ENCODE measurements at regions not wholly inside any gene's neighbourhood (a gene's known extent, or its start where the extent isn't known, plus 50 kb on each side); places are given as distances from the start of the nearest gene placed in this dataset.
"Not testable (repeated sequence)": the region's sequence is repeated elsewhere in the genome, so short reads cannot be mapped to it uniquely, and the experiment has no call there.

DNA sequence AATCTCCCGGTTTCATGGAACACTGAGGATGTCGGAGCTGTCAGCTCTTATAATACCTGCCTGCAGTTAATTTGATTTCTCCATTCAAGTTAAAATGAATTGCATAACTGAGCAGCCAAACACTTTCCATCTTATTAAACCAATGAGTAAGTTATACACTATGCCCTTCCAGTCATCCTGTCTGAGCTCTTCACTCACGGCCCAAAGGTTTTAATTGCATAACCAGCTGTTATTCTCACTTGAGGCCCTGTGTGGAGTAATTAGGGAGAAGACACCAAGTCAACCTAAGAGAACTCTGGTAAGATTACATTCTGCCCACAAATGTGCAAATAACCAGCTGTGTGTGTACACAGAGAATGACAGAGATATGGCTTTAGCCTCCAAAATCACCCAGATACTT lies 303.5 kb downstream of the TBC1D4 start:
- no peak for DNase-seq (ENCODE audit: low read depth)

DNA sequence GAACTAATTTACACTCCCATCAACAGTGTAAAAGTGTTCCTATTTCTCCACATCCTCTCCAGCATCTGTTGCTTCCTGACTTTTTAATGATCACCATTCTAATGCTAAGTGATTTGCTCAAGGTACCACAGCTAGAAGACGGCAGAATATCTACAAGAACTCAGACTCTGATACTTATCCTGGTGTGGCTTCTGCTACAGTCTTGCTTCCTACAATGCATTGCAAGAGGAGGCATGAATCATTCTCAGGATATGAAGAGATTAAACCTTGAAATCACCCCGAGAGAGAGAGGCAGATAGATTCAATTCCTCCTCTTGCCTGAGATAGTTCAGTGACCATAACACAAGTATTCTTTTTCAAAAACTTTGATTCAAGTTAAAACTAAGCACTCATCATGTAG lies 306.4 kb downstream of the TBC1D4 start:
- no peak for DNase-seq (ENCODE audit: low read depth)

GRCh38 chr13:75175097-75175496 lies 306.9 kb downstream of the TBC1D4 start:
- DNase-seq (ENCODE audit: low read depth): not testable (repeated sequence)

DNA sequence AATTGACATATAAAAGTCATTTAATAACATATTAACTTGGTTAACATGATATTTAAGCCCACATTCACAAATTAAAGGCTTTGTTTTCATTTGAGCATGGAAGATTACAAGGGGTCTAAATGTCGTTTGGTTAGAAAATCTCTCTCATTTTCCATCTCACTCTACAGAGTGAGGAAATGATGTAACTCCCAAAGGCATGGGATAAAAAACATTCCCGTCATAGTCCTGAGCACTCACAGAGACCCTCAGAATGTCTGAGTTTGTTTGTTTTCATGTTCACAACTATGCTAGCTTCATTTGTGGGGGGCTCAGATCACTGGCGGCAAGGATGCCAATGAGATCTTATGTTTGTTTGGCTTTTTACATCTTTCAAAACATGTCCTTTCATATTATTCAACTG lies 307.5 kb downstream of the TBC1D4 start:
- DNase-seq (ENCODE audit: low read depth): no peak

GRCh38 chr13:75173457-75174356 lies 308.3 kb downstream of the TBC1D4 start:
- DNase-seq (ENCODE audit: low read depth): no peak

GRCh38 chr13:75170311-75170710 lies 311.7 kb downstream of the TBC1D4 start:
- no peak for DNase-seq (ENCODE audit: low read depth)

- no peak for DNase-seq (ENCODE audit: low read depth)
Measured at GRCh38 chr13:75165543-75166230, 316.3 kb downstream of the TBC1D4 start.

- DNase-seq (ENCODE audit: low read depth): no peak
Measured at GRCh38 chr13:75161804-75162203, 320.2 kb downstream of the TBC1D4 start.

DNA sequence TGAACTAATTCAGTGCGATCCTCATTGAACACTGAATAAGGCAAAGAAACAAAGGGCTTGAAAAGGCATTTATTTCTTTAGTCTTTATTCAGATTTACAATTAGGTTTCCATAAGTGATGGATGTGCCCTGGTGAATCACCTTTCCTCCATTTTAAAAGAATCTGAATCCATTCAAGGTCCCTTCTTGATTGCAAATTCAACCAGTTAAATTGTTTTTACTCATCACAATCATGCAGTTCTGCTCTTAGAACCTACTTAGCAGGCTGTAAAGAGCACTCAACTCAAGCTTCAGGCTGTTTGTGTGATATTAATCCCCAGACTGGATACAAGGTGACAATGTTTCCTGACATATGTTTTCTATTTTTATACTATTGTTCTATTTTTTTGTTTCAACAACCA lies 321.0 kb downstream of the TBC1D4 start:
- no peak for DNase-seq (ENCODE audit: low read depth)

DNA sequence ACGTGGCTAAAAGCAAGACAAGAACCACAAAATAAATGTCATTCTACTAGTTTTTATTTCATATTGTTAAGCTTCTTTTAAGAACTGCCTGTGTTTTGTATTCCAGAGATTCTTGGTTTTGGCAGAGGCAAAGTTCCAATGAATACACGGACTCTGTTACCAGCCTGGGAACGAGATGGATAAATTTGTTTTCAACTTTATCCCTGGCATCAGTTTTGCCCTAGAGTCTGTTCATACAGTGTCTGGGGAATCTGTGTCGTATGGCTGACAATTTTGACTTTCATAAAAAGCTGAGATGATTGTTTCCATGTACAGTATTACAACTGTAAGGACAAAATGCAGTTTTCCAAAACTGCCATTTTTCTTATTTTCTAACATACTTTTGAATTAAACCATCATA lies 327.6 kb downstream of the TBC1D4 start:
- DNase-seq (ENCODE audit: low read depth): no peak

DNA sequence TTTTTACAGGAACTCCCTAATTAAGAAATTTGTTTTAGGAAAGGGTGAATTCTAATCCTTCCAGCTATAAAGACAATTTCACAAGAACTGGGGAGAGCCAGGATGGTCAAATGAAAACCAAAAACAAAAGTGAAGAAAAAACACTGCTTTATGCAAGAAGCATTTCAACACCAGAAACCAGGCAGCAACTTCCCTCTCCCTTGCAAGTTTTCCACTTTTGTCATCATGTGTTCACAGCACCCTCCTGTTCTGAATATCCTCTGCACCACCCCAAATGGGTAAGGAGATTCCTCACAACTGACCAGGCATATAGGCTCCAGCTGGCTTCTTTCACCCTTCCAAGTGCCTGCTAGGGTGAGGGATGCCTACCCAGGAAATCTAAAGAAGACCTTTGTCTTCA lies 328.1 kb downstream of the TBC1D4 start:
- DNase-seq (ENCODE audit: low read depth): no peak

- no peak for DNase-seq (ENCODE audit: low read depth)
Measured at GRCh38 chr13:75153386-75153785, 328.6 kb downstream of the TBC1D4 start.

- no peak for DNase-seq (ENCODE audit: low read depth)
Measured at GRCh38 chr13:75151081-75151643, 330.8 kb downstream of the TBC1D4 start.

DNA sequence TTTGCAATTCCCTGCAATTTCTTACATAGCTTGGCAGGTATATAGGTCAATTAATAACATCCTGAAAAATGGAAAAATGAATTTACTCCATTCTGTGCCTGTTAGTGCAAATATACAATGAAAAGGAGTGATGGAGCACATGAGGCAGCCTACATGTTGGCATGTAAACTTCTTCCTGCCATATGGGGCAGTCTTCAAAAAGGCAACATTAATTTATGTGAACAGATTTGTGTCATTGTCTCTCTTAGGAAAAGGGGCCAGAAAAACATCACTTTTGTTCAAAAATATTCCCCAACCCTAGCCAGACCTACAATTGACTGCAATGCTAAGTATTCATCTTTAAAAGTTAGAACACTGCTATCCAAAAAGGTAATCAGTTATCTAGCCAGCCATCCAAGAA lies 332.2 kb downstream of the TBC1D4 start:
- no peak for DNase-seq (ENCODE audit: low read depth)

GRCh38 chr13:75147946-75148345 lies 334.0 kb downstream of the TBC1D4 start:
- no peak for DNase-seq (ENCODE audit: low read depth)

DNA sequence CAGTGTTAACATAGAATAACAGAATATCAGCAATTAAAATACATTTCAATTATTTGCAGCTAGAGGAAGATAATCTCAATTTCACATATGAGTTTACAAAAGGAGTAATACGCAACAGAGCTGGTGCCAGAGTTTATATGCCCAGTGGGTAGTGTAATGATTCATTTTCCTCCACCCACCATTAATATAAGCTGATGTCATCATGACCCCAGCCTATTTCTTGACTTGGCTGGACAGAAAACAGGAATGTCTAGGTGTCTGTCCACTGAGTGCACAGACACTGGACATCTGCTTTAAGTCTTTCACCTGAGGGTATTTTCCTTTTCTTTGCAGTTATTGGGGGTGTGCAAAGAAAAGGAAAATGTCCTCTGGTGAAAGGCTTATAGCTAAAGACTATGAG lies 335.5 kb downstream of the TBC1D4 start:
- no peak for DNase-seq (ENCODE audit: low read depth)

GRCh38 chr13:75145927-75146326 lies 336.0 kb downstream of the TBC1D4 start:
- no peak for DNase-seq (ENCODE audit: low read depth)

DNA sequence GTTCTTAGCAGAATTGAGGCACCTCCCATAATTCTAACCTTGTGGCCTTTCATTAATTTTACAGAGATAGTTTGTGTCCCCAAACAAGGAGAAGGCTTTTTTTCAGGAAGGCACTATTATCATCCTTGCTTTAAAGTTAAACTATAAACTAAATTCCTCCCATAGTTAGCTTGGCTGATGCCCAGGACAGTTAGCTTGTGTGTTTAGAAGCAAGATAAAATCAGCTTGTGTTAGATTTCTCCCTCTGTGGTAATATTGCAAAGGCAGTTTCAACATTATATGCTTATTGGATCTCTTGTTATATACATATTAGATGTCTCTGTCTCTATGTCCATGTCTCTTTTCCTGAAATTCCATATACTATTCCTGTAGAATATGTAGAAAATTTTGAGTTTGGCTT lies 342.7 kb downstream of the TBC1D4 start:
- no peak for DNase-seq (ENCODE audit: low read depth)

GRCh38 chr13:75137911-75138571 lies 343.9 kb downstream of the TBC1D4 start:
- DNase-seq (ENCODE audit: low read depth): no peak

GRCh38 chr13:75136151-75136550 lies 345.8 kb downstream of the TBC1D4 start:
- DNase-seq (ENCODE audit: low read depth): no peak

DNA sequence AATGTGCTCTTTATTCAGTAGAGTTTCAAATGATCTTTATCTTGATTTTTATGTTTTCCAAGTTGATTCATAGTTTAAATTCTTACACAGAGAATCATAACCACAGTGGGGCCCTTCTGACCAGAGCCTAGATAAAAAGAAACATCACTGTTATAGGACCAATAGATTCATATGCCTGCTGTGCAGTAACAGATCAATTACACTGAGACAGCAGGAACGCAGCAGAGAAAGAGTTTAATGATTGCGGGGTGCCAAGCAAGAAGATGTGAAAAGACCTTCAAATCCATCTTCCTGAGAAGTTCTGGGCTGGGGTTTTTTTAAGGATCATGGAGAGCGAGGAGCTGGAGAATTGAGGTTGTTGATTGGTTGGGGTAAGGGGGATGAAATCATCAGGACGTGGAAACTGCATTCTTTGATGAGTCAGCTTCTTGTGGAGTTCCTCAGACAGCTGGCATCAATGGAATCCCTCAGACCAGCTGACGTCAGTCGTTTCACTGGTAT lies 346.6 kb downstream of the TBC1D4 start:
- no peak for DNase-seq (ENCODE audit: low read depth)

Data from stimulated activated CD8-positive, alpha-beta memory T cell treated with anti-CD3 and anti-CD28 coated beads, Interleukin-15, amount 100 ng/mL, for 24 hours (primary cell).